ENCODE measurements at regions not wholly inside any gene's neighbourhood (a gene's known extent, or its start where the extent isn't known, plus 50 kb on each side); places are given as distances from the start of the nearest gene placed in this dataset.

DNA sequence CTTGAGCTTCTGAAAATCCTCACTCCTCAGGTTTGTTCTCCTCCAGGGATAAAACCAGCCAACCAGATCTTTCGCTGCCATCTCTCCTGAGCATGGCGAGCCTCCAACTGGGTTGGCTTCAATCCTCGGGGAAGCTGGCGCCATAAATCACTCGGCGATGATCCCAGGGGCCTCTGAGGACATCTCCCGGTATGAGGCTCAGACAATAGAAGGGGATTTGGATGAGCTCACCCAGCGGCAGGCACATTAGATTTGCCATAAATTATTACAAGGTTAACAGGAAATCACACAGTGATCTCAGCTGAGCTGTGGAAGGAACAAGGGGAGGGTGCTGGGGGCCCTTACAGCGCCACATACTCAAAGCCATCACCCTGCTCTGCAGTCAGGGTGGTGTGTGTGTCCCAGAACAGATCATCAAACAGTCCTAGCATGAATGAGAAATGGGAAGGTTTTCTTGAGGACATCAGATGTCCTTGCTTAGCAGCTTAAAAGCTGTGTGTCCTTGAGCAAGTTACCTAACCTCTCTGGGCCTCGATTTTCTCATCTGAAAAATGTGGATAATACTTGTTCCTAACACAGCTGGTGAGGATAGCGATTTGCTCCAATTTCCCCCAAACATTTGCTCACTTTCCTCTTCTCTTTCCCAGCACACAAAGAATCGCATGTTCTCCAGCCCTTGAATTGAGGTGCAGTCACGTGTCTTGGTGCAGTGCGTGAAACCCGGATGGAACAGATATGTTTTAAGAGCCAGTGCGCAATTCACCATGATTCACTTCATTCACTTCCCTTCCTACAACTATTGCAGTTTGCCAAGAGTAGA, 142.8 kb downstream of the SCARB1 start:
- TF ChIP-seq, protein P1, sequence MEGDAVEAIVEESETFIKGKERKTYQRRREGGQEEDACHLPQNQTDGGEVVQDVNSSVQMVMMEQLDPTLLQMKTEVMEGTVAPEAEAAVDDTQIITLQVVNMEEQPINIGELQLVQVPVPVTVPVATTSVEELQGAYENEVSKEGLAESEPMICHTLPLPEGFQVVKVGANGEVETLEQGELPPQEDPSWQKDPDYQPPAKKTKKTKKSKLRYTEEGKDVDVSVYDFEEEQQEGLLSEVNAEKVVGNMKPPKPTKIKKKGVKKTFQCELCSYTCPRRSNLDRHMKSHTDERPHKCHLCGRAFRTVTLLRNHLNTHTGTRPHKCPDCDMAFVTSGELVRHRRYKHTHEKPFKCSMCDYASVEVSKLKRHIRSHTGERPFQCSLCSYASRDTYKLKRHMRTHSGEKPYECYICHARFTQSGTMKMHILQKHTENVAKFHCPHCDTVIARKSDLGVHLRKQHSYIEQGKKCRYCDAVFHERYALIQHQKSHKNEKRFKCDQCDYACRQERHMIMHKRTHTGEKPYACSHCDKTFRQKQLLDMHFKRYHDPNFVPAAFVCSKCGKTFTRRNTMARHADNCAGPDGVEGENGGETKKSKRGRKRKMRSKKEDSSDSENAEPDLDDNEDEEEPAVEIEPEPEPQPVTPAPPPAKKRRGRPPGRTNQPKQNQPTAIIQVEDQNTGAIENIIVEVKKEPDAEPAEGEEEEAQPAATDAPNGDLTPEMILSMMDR (conservative IDR thresholded peaks at IDR 0.05): no peak
- no peak for TF ChIP-seq EZH2 (IDR thresholded peaks at IDR 0.05; ENCODE audit: low read depth)
